GM10248 (cell line): ENCODE measurements at regions not wholly inside any gene's neighbourhood (a gene's known extent, or its start where the extent isn't known, plus 50 kb on each side); places are given as distances from the start of the nearest gene placed in this dataset.

Experiments
- CTCF ChIA-PET: fragments of 300-600 bp; sonication (Branson Sonifier 250); formaldehyde crosslinking; extraction: SDS; loops from one replicate; lab custom pipeline; 2021; ENCODE audit warnings: antibody characterized with exemption; lab: Yijun Ruan, JAX
- POLR2A ChIA-PET: fragments of 350-650 bp; sonication (Branson Sonifier 250); formaldehyde crosslinking; extraction: SDS; loops from one replicate; lab custom pipeline; 2020; ENCODE audit warnings: antibody characterized with exemption; lab: Yijun Ruan, JAX
- DNase-seq: peaks from one replicate; pipeline ENCODE4 v3.0.0; 2012; ENCODE audit errors: extremely low spot score
- TF ChIP-seq, protein P1 (sequence below): IDR thresholded peaks from 2 replicates; pipeline ENCODE4 v1.5.1; 2012; ENCODE audit warnings: mild to moderate bottlenecking, low read depth; ENCODE audit errors: extremely low read depth, missing control alignments, control extremely low read depth

DNA sequence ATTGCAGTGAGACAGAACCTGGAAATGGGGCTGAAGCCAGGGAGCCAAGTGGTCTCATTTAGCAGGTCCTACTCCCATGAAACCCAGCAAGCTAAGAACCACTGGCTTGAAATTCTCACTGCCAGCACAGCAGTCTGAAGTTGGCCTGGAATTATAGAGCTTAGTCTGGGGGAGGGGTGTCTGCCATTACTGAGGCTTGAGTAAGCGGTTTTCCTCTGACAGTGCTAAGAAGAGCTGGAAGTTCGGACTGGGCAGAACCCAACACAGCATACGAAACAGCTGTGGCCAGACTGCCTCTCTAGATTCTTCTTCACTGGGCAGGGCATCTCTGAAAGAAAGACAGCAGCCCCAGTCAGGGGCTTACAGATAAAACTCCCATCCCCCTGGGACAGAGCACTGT lies 305.7 kb upstream of the SETBP1 start:
- CTCF ChIA-PET: interaction anchor here (0.8 to 1.8 kb wide), 3 partner anchors 11 to 31 kb away, joined by 3 to 4 read pairs (median 3); no protein-coding TSS in a partner anchor
- TF ChIP-seq, protein P1, sequence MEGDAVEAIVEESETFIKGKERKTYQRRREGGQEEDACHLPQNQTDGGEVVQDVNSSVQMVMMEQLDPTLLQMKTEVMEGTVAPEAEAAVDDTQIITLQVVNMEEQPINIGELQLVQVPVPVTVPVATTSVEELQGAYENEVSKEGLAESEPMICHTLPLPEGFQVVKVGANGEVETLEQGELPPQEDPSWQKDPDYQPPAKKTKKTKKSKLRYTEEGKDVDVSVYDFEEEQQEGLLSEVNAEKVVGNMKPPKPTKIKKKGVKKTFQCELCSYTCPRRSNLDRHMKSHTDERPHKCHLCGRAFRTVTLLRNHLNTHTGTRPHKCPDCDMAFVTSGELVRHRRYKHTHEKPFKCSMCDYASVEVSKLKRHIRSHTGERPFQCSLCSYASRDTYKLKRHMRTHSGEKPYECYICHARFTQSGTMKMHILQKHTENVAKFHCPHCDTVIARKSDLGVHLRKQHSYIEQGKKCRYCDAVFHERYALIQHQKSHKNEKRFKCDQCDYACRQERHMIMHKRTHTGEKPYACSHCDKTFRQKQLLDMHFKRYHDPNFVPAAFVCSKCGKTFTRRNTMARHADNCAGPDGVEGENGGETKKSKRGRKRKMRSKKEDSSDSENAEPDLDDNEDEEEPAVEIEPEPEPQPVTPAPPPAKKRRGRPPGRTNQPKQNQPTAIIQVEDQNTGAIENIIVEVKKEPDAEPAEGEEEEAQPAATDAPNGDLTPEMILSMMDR: no peak

DNA sequence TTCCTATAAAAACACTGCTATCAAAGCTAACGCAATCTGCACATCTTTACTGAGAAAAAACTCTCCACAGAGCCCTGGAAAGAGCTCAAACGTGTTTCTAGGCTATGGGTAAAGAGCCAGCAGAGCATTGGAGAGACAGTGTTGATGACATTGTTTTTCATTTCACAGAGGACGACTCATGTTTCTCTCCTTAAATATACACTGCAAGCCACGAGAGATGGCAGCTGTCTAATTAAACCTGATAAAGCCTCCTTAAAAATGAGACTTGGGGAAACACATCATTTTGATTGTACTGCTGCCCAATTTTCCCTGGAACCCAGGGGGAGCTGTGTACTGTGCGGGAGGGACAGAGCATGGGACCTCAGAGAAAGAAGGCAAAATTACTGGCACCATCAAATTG lies 294.3 kb upstream of the SETBP1 start:
- POLR2A ChIA-PET: no interaction called here
- TF ChIP-seq, protein P1: no peak
- DNase-seq: no peak
- CTCF ChIA-PET: interaction anchor here (0.7 to 2.0 kb wide), 5 partner anchors 8 to 17 kb away, joined by 3 to 5 read pairs (median 4); no protein-coding TSS in a partner anchor

More for the DNA sequence above, 305.7 kb upstream of the SETBP1 start:
- POLR2A ChIA-PET: no interaction called here
- DNase-seq: no peak

DNA sequence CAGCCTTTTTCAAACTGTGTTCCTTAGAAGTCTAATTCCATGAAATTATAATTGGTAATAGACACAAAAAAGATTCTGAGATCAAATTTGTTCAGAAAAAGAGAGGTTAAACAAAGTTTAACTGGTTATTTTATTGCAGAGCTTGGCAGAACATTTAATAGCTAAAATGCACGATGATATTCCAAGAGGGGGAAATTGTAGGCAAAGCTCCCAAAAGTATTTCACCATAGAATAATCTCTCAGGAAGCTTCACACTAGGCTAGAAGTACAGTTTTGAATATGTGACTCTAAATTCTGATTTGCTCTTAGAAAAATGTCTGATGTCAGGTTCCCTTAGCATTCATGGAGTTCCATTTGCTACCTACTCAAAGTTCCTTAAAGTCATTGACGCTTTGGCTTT lies 292.4 kb upstream of the SETBP1 start:
- TF ChIP-seq, protein P1: no peak
- POLR2A ChIA-PET: no interaction called here
- no peak for DNase-seq
- CTCF ChIA-PET: interaction anchor here (1.4 kb wide), 1 partner anchor 82 kb away, joined by 3 read pairs; no protein-coding TSS in a partner anchor

DNA sequence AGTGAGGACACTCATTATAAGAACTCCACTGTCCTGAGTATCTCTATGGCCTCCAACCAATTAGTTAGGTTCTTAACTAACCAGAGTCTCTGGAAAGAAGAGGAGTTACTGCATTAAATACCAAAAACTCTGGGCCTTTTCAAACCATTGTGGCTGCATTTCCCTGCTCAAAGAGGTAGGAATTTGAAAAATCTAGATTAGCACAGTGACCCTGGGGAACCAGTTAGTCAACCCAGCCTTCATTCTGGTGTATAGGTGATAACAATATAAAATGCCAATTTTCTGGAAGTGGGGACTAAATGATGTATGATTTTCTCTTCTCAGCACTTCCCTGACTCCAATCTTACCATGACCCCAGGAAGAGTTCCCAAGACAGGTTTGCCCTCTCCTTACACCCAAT lies 287.8 kb upstream of the SETBP1 start:
- CTCF ChIA-PET: no interaction called here
- no peak for DNase-seq
- POLR2A ChIA-PET: no interaction called here
- TF ChIP-seq, protein P1: no peak

DNA sequence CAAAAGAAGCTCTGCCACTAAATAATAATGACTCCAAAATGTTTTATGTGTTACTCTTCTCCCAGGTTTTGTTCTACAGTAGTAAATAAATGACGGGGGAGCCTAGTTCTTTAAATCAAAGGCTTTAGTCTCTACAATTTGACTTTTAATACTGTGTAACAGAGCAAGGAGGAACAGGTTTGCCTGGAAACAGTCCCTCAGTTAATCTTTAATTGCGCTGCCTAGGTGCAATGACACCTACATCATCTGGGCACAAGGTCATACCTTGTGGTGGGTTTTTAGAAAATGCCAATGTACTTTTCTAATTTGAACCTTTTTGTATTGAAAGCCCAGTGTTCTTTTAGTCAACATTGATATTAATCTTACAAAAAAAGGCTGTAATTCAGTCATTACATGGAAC lies 287.3 kb upstream of the SETBP1 start:
- CTCF ChIA-PET: interaction anchor here (1.0 kb wide), 1 partner anchor 10 kb away, joined by 3 read pairs; no protein-coding TSS in a partner anchor
- DNase-seq: no peak

DNA sequence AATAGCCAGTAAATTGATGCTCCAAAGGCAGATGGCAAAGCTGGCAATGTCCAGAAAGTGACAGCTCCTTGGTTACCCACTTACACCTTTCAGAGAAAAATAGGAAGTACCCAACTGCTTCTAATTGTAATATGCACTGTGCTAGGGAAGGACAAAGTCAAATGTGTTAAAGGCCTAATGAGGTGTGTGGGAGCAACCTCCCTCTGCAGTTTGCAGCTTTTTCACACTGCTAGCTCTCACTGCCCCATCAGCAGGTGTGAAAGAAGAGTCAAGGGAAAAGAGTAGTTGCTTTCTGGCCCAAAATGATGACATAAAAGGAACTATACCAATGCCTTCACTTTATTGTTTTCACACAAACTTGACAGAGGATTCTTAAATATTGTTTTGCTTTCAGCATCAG lies 284.1 kb upstream of the SETBP1 start:
- TF ChIP-seq, protein P1: no peak
- no peak for DNase-seq
- ChIA-PET CTCF (no interaction called here), POLR2A (no interaction called here)

More for the DNA sequence above, 287.3 kb upstream of the SETBP1 start:
- POLR2A ChIA-PET: no interaction called here
- TF ChIP-seq, protein P1: no peak
